ENCODE measurements at regions not wholly inside any gene's neighbourhood (a gene's known extent, or its start where the extent isn't known, plus 50 kb on each side); places are given as distances from the start of the nearest gene placed in this dataset.

- H3K4me3 ChIP-seq (ENCODE audit: low read length), result no peak overlapping the region
- no peak for ATAC-seq
These were observed 188.9 kb upstream of the SYNPR start for GRCh38 chr3:63089007-63089750.

GRCh38 chr3:63089751-63090132, 188.4 kb upstream of the SYNPR start:
- Mint-ChIP-seq H3K27me3 (no peaks in the 10 kb centered on the region), H3K27ac (no peak overlapping the region), H3K4me1 (no peaks in the 10 kb centered on the region), H3K9me3 (peaks cover 0 to 13% (median 1%) of the 10 kb centered on the region in 11 donors), H3K36me3 (no peaks in the 10 kb centered on the region), H3K4me3 (no peak overlapping the region)
- POLR2A ChIA-PET, result no interaction called here
- intact Hi-C loops (cut with micrococcal nuclease), result no loop called here
- no peaks in the 10 kb centered on the region for H3K9me3 ChIP-seq (ENCODE audit: control insufficient read depth in 2 of 3, low read length in 3 of 3)
- no peak overlapping the region for H3K27ac ChIP-seq (ENCODE audit: low read depth, low read length)
- DNase-seq (no peak), ATAC-seq (no peak)
- CTCF ChIA-PET, result no interaction called here
- no peak overlapping the region for H3K4me3 ChIP-seq (ENCODE audit: low read length)
- H3K36me3 ChIP-seq (ENCODE audit: control insufficient read depth in 2 of 3, insufficient read depth in 3 of 3, low read length in 3 of 3), result no peaks in the 10 kb centered on the region
- no peaks in the 10 kb centered on the region for H3K4me1 ChIP-seq (ENCODE audit: control insufficient read depth in 2 of 2, insufficient read depth in 2 of 2, low read length in 2 of 2)
- no peaks in the 10 kb centered on the region for H3K27me3 ChIP-seq (ENCODE audit: control insufficient read depth in 2 of 2, insufficient read depth in 2 of 2, low read length in 2 of 2)

More at GRCh38 chr3:63089007-63089750, 188.9 kb upstream of the SYNPR start:
- H3K27ac Mint-ChIP-seq, result no peak overlapping the region
- no peaks in the 10 kb centered on the region for H3K36me3 Mint-ChIP-seq
- no peak overlapping the region for H3K4me3 Mint-ChIP-seq
- CTCF ChIA-PET, result no interaction called here
- Histone ChIP-seq H3K4me1 (ENCODE audit: control insufficient read depth in 2 of 2, insufficient read depth in 2 of 2, low read length in 2 of 2) (no peaks in the 10 kb centered on the region), H3K36me3 (ENCODE audit: control insufficient read depth in 2 of 3, insufficient read depth in 3 of 3, low read length in 3 of 3) (no peaks in the 10 kb centered on the region), H3K27ac (ENCODE audit: low read depth, low read length) (no peak overlapping the region), H3K9me3 (ENCODE audit: control insufficient read depth in 2 of 3, low read length in 3 of 3) (no peaks in the 10 kb centered on the region), H3K27me3 (ENCODE audit: control insufficient read depth in 2 of 2, insufficient read depth in 2 of 2, low read length in 2 of 2) (no peaks in the 10 kb centered on the region)
- intact Hi-C loops (cut with micrococcal nuclease), result no loop called here
- POLR2A ChIA-PET, result no interaction called here
- no peak for DNase-seq
- H3K27me3 Mint-ChIP-seq, result no peaks in the 10 kb centered on the region
- H3K4me1 Mint-ChIP-seq, result no peaks in the 10 kb centered on the region
- peaks cover 0 to 13% (median 1%) of the 10 kb centered on the region in 11 donors for H3K9me3 Mint-ChIP-seq

- ChIA-PET CTCF (no interaction called here), POLR2A (no interaction called here)
- H3K9me3 Mint-ChIP-seq, result peaks cover 0 to 13% (median 1%) of the 10 kb centered on the region in 11 donors
- H3K27ac Mint-ChIP-seq, result no peak overlapping the region
- H3K4me3 Mint-ChIP-seq, result no peak overlapping the region
- Histone ChIP-seq H3K27me3 (ENCODE audit: control insufficient read depth in 2 of 2, insufficient read depth in 2 of 2, low read length in 2 of 2) (no peaks in the 10 kb centered on the region), H3K4me1 (ENCODE audit: control insufficient read depth in 2 of 2, insufficient read depth in 2 of 2, low read length in 2 of 2) (no peaks in the 10 kb centered on the region), H3K4me3 (ENCODE audit: low read length) (no peak overlapping the region), H3K36me3 (ENCODE audit: control insufficient read depth in 2 of 3, insufficient read depth in 3 of 3, low read length in 3 of 3) (no peaks in the 10 kb centered on the region), H3K27ac (ENCODE audit: low read depth, low read length) (no peak overlapping the region), H3K9me3 (ENCODE audit: control insufficient read depth in 2 of 3, low read length in 3 of 3) (no peaks in the 10 kb centered on the region)
- no peaks in the 10 kb centered on the region for H3K27me3 Mint-ChIP-seq
- H3K36me3 Mint-ChIP-seq, result no peaks in the 10 kb centered on the region
- H3K4me1 Mint-ChIP-seq, result no peaks in the 10 kb centered on the region
- no peak for DNase-seq
- intact Hi-C loops (cut with micrococcal nuclease), result no loop called here
- ATAC-seq, result no peak
These were observed 187.5 kb upstream of the SYNPR start for GRCh38 chr3:63090656-63091055.

GRCh38 chr3:63092515-63092914, 185.6 kb upstream of the SYNPR start:
- Mint-ChIP-seq H3K4me3 (no peak overlapping the region), H3K4me1 (no peaks in the 10 kb centered on the region), H3K9me3 (peaks cover 0 to 13% (median 3%) of the 10 kb centered on the region in 11 donors), H3K27ac (no peak overlapping the region), H3K27me3 (no peaks in the 10 kb centered on the region), H3K36me3 (no peaks in the 10 kb centered on the region)
- no peaks in the 10 kb centered on the region for H3K9me3 ChIP-seq (ENCODE audit: control insufficient read depth in 2 of 3, low read length in 3 of 3)
- ChIA-PET CTCF (no interaction called here), POLR2A (no interaction called here)
- no peaks in the 10 kb centered on the region for H3K36me3 ChIP-seq (ENCODE audit: control insufficient read depth in 2 of 3, insufficient read depth in 3 of 3, low read length in 3 of 3)
- no peaks in the 10 kb centered on the region for H3K27me3 ChIP-seq (ENCODE audit: control insufficient read depth in 2 of 2, insufficient read depth in 2 of 2, low read length in 2 of 2)
- no peak overlapping the region for H3K27ac ChIP-seq (ENCODE audit: low read depth, low read length)
- no peak overlapping the region for H3K4me3 ChIP-seq (ENCODE audit: low read length)
- no peak for ATAC-seq
- no peaks in the 10 kb centered on the region for H3K4me1 ChIP-seq (ENCODE audit: control insufficient read depth in 2 of 2, insufficient read depth in 2 of 2, low read length in 2 of 2)
- no peak for DNase-seq
- intact Hi-C loops (cut with micrococcal nuclease), result no loop called here

GRCh38 chr3:63094642-63095408, 183.3 kb upstream of the SYNPR start:
- ChIA-PET CTCF (no interaction called here), POLR2A (no interaction called here)
- no peak overlapping the region for H3K4me3 Mint-ChIP-seq

GRCh38 chr3:63096248-63097058, 181.7 kb upstream of the SYNPR start:
- Mint-ChIP-seq H3K9me3 (peaks cover 0 to 15% (median 3%) of the 10 kb centered on the region in 11 donors), H3K4me3 (no peak overlapping the region), H3K27ac (no peak overlapping the region), H3K27me3 (no peaks in the 10 kb centered on the region), H3K4me1 (no peaks in the 10 kb centered on the region), H3K36me3 (no peaks in the 10 kb centered on the region)
- Histone ChIP-seq H3K27me3 (ENCODE audit: control insufficient read depth in 2 of 2, insufficient read depth in 2 of 2, low read length in 2 of 2) (no peaks in the 10 kb centered on the region), H3K4me1 (ENCODE audit: control insufficient read depth in 2 of 2, insufficient read depth in 2 of 2, low read length in 2 of 2) (no peaks in the 10 kb centered on the region), H3K27ac (ENCODE audit: low read depth, low read length) (no peak overlapping the region), H3K4me3 (ENCODE audit: low read length) (no peak overlapping the region), H3K9me3 (ENCODE audit: control insufficient read depth in 2 of 3, low read length in 3 of 3) (no peaks in the 10 kb centered on the region), H3K36me3 (ENCODE audit: control insufficient read depth in 2 of 3, insufficient read depth in 3 of 3, low read length in 3 of 3) (no peaks in the 10 kb centered on the region)
- CTCF ChIA-PET, result no interaction called here
- ATAC-seq, result no peak
- intact Hi-C loops (cut with micrococcal nuclease), result no loop called here
- no peak for DNase-seq
- POLR2A ChIA-PET, result no interaction called here

More at GRCh38 chr3:63094642-63095408, 183.3 kb upstream of the SYNPR start:
- Mint-ChIP-seq H3K4me1 (no peaks in the 10 kb centered on the region), H3K36me3 (no peaks in the 10 kb centered on the region), H3K27ac (no peak overlapping the region), H3K9me3 (peaks cover 0 to 15% (median 3%) of the 10 kb centered on the region in 11 donors), H3K27me3 (no peaks in the 10 kb centered on the region)
- no peaks in the 10 kb centered on the region for H3K4me1 ChIP-seq (ENCODE audit: control insufficient read depth in 2 of 2, insufficient read depth in 2 of 2, low read length in 2 of 2)
- no peak overlapping the region for H3K4me3 ChIP-seq (ENCODE audit: low read length)
- H3K9me3 ChIP-seq (ENCODE audit: control insufficient read depth in 2 of 3, low read length in 3 of 3), result no peaks in the 10 kb centered on the region
- intact Hi-C loops (cut with micrococcal nuclease), result no loop called here
- no peak overlapping the region for H3K27ac ChIP-seq (ENCODE audit: low read depth, low read length)
- ATAC-seq (no peak), DNase-seq (no peak)
- H3K27me3 ChIP-seq (ENCODE audit: control insufficient read depth in 2 of 2, insufficient read depth in 2 of 2, low read length in 2 of 2), result no peaks in the 10 kb centered on the region
- H3K36me3 ChIP-seq (ENCODE audit: control insufficient read depth in 2 of 3, insufficient read depth in 3 of 3, low read length in 3 of 3), result no peaks in the 10 kb centered on the region

Measured in naive thymus-derived CD4-positive, alpha-beta T cell (primary cell).